H9 (cell line): ENCODE measurements at regions not wholly inside any gene's neighbourhood (a gene's known extent, or its start where the extent isn't known, plus 50 kb on each side); places are given as distances from the start of the nearest gene placed in this dataset.

ENCODE experiments used
- DNase-seq: peaks from one replicate; pipeline ENCODE4 v3.0.0-alpha.2; 2017
- H2AFZ ChIP-seq: one replicate; pipeline ENCODE4 v1.6.1; 2013; ENCODE audit warnings: mild to moderate bottlenecking, low read length, control low read depth, moderate library complexity
- H2AK5ac ChIP-seq: 2 replicates; pipeline ENCODE4 v1.6.1; 2013; ENCODE audit warnings: low read length, control low read depth, mixed read lengths; ENCODE audit not compliant: insufficient read length
- H2BK120ac ChIP-seq: one replicate; pipeline ENCODE4 v1.6.1; 2013; ENCODE audit warnings: low read depth, mild to moderate bottlenecking, low read length, control low read depth, inconsistent platforms; ENCODE audit not compliant: poor library complexity, severe bottlenecking
- H2BK12ac ChIP-seq: 2 replicates; pipeline ENCODE4 v1.6.1; 2013; ENCODE audit warnings: low read length, control low read depth, mixed read lengths, low read depth; ENCODE audit not compliant: insufficient read length
- H2BK15ac ChIP-seq: 2 replicates; pipeline ENCODE4 v1.6.1; 2013; ENCODE audit warnings: low read depth, low read length, control low read depth
- H2BK20ac ChIP-seq: one replicate; pipeline ENCODE4 v1.6.1; 2013; ENCODE audit warnings: low read depth, mild to moderate bottlenecking, low read length, control low read depth, inconsistent platforms; ENCODE audit not compliant: poor library complexity, severe bottlenecking
- H2BK5ac ChIP-seq: 2 replicates; pipeline ENCODE4 v1.6.1; 2013; ENCODE audit warnings: low read length, control low read depth, mixed read lengths; ENCODE audit not compliant: insufficient read length
- H3K14ac ChIP-seq: 2 replicates; pipeline ENCODE4 v1.6.1; 2013; ENCODE audit warnings: low read length, control low read depth; ENCODE audit not compliant: insufficient read depth
- H3K18ac ChIP-seq: 2 replicates; pipeline ENCODE4 v1.6.1; 2013; ENCODE audit warnings: low read depth, mild to moderate bottlenecking, mixed read lengths, low read length, control low read depth; ENCODE audit not compliant: insufficient read length
- H3K23ac ChIP-seq: 2 replicates; pipeline ENCODE4 v1.6.1; 2013; ENCODE audit warnings: low read length, control low read depth, mixed read lengths, low read depth; ENCODE audit not compliant: insufficient read length
- H3K23me2 ChIP-seq: 2 replicates; pipeline ENCODE4 v1.6.1; 2013; ENCODE audit warnings: low read depth, mild to moderate bottlenecking, mixed read lengths, low read length, control low read depth; ENCODE audit not compliant: insufficient read length, poor library complexity, severe bottlenecking
- H3K27ac ChIP-seq: 2 replicates; pipeline ENCODE4 v1.5.1; 2013; ENCODE audit warnings: low read length, control low read depth, mixed read lengths, low read depth; ENCODE audit not compliant: insufficient read length
- H3K27me3 ChIP-seq: 2 replicates; pipeline ENCODE4 v1.6.1; 2013; ENCODE audit warnings: low read length, control low read depth, inconsistent platforms; ENCODE audit not compliant: insufficient read depth
- H3K4ac ChIP-seq: 2 replicates; pipeline ENCODE4 v1.6.1; 2013; ENCODE audit warnings: low read depth, mild to moderate bottlenecking, control low read depth, inconsistent platforms, low read length, moderate library complexity
- H3K4me1 ChIP-seq: 2 replicates; pipeline ENCODE4 v1.6.1; 2013; ENCODE audit warnings: low read length, control low read depth, inconsistent platforms; ENCODE audit not compliant: insufficient read depth
- H3K4me2 ChIP-seq: 2 replicates; pipeline ENCODE4 v1.6.1; 2013; ENCODE audit warnings: low read length, control low read depth, mixed read lengths; ENCODE audit not compliant: insufficient read length, insufficient read depth
- H3K56ac ChIP-seq: 2 replicates; pipeline ENCODE4 v1.6.1; 2013; ENCODE audit warnings: low read depth, mild to moderate bottlenecking, mixed read lengths, low read length, control low read depth; ENCODE audit not compliant: insufficient read length
- H3K79me1 ChIP-seq: 2 replicates; pipeline ENCODE4 v1.6.1; 2013; ENCODE audit warnings: low read depth, mild to moderate bottlenecking, moderate library complexity, low read length, control low read depth, inconsistent platforms; ENCODE audit not compliant: insufficient read depth, poor library complexity, severe bottlenecking
- H3K79me2 ChIP-seq: 2 replicates; pipeline ENCODE4 v1.6.1; 2013; ENCODE audit warnings: low read length, control low read depth, inconsistent platforms; ENCODE audit not compliant: insufficient read depth
- H3K9ac ChIP-seq: 2 replicates; pipeline ENCODE4 v1.6.1; 2013; ENCODE audit warnings: low read length, control low read depth, mixed read lengths; ENCODE audit not compliant: insufficient read length; ENCODE audit errors: extremely low read depth
- H3K9me3 ChIP-seq: one replicate; pipeline ENCODE4 v1.6.1; 2013; ENCODE audit warnings: low read depth, low read length, inconsistent platforms; ENCODE audit not compliant: control insufficient read depth
- H3T11ph ChIP-seq: one replicate; pipeline ENCODE4 v1.6.1; 2013; ENCODE audit warnings: mild to moderate bottlenecking, low read length, control low read depth, inconsistent platforms
- H4K20me1 ChIP-seq: one replicate; pipeline ENCODE4 v1.6.1; 2013; ENCODE audit not compliant: control insufficient read depth, insufficient read length, insufficient read depth
- H4K5ac ChIP-seq: 2 replicates; pipeline ENCODE4 v1.6.1; 2013; ENCODE audit warnings: low read depth, mild to moderate bottlenecking, mixed read lengths, low read length, control low read depth; ENCODE audit not compliant: insufficient read length
- H4K8ac ChIP-seq: replicated peaks from 2 replicates; pipeline ENCODE4 v1.6.1; 2013; ENCODE audit warnings: low read length, control low read depth, mixed read lengths, low read depth; ENCODE audit not compliant: insufficient read length
- H4K91ac ChIP-seq: 2 replicates; pipeline ENCODE4 v1.6.1; 2013; ENCODE audit warnings: low read depth, mild to moderate bottlenecking, moderate library complexity, mixed read lengths, low read length, control low read depth; ENCODE audit not compliant: insufficient read length
- H3K27ac Mint-ChIP-seq, 3 experiments: 2 replicates in 2 of 3; 3 replicates in 1 of 3; pipeline ENCODE4 v1.8.0; 2020 to 2021; ENCODE audit warnings: mixed read lengths in 3 of 3, mild to moderate bottlenecking in 1 of 3, moderate library complexity in 1 of 3
- H3K27me3 Mint-ChIP-seq: 2 replicates; pipeline ENCODE4 v1.8.0; 2021; ENCODE audit warnings: low read depth, mild to moderate bottlenecking, moderate library complexity, mixed read lengths
- H3K36me3 Mint-ChIP-seq, 3 experiments: 2 replicates in 2 of 3; 3 replicates in 1 of 3; pipeline ENCODE4 v1.8.0; 2020 to 2021; ENCODE audit warnings: low read depth in 3 of 3, mixed read lengths in 3 of 3; ENCODE audit not compliant: insufficient read depth in 1 of 3
- H3K4me1 Mint-ChIP-seq, 2 experiments: 2 replicates each; pipeline ENCODE4 v1.8.0; 2020; ENCODE audit warnings: mixed read lengths in 2 of 2
- H3K4me3 Mint-ChIP-seq, 2 experiments: 2 replicates in 1 of 2; 3 replicates in 1 of 2; pipeline ENCODE4 v1.8.0; 2020 to 2021; ENCODE audit warnings: mild to moderate bottlenecking in 2 of 2, mixed read lengths in 2 of 2, moderate library complexity in 1 of 2
- H3K9me3 Mint-ChIP-seq, 2 experiments: 2 replicates in 1 of 2; 3 replicates in 1 of 2; pipeline ENCODE4 v1.8.0; 2020; ENCODE audit warnings: mild to moderate bottlenecking in 2 of 2, mixed read lengths in 2 of 2, moderate library complexity in 1 of 2
- CTCF ChIP-seq: fragments of 200-600 bp; sonication (generic); conservative IDR thresholded peaks from 3 replicates; pipeline ENCODE4 v1.8.0; 2021; ENCODE audit warnings: antibody characterized with exemption, mild to moderate bottlenecking
- WGBS: extraction: QIAGEN DNeasy Blood & Tissue Kit; methylation state at CpG from one replicate; pipeline ENCODE4 v1.1.7; 2013; ENCODE audit warnings: missing lambda C conversion rate, low lambda C conversion rate, mixed read lengths; ENCODE audit not compliant: insufficient read length; ENCODE audit errors: extremely low coverage; 5-methylcytosine and 5-hydroxymethylcytosine counted together

- TF ChIP-seq CTCF, result no peak
- Mint-ChIP-seq H3K9me3 (peaks cover 4 to 6% of the 10 kb centered on the region in 2 experiments; a peak in 2 of 5 replicates), H3K36me3 (no peaks in the 10 kb centered on the region)
Observed at GRCh38 chr2:386406-387103, 98.7 kb upstream of the ALKAL2 start.

More at GRCh38 chr2:386406-387103, 98.7 kb upstream of the ALKAL2 start:
- Histone ChIP-seq H3K18ac (no peak overlapping the region), H3K79me2 (no peaks in the 10 kb centered on the region), H3K27me3 (no peaks in the 10 kb centered on the region; the same call in 1 of the 2 replicates), H2BK15ac (no peak overlapping the region), H3K4me1 (no peaks in the 10 kb centered on the region; the same call in 1 of the 2 replicates), H4K20me1 (no peaks in the 10 kb centered on the region), H2BK5ac (no peak overlapping the region), H3K14ac (no peak overlapping the region), H3K56ac (no peak overlapping the region), H2BK12ac (no peak overlapping the region), H2AK5ac (no peak overlapping the region), H3T11ph (no peak overlapping the region), H3K4ac (no peak overlapping the region), H3K23me2 (no peaks in the 10 kb centered on the region), H4K91ac (no peak overlapping the region), H2BK20ac (no peak overlapping the region), H3K23ac (no peak overlapping the region), H4K5ac (no peak overlapping the region), H3K79me1 (no peaks in the 10 kb centered on the region), H3K9me3 (no peaks in the 10 kb centered on the region), H4K8ac (no peak overlapping the region), H3K4me2 (no peak overlapping the region), H2AFZ (no peak overlapping the region), H2BK120ac (no peak overlapping the region), H3K9ac (no peak overlapping the region), H3K27ac (no peak overlapping the region)
- peak overlapping the region in 1 of 3 experiments; percentile 70; a peak in 1 of 7 replicates for H3K27ac Mint-ChIP-seq
- H3K27me3 Mint-ChIP-seq, result peaks cover 4% of the 10 kb centered on the region
- peaks cover 8 to 23% of the 10 kb centered on the region in 2 experiments for H3K4me1 Mint-ChIP-seq
- no peak for DNase-seq
- no peak overlapping the region for H3K4me3 Mint-ChIP-seq
- no CpG with 5 or more reads among the region's 10 CpGs for WGBS
